H1 (cell line): ENCODE measurements at regions not wholly inside any gene's neighbourhood (a gene's known extent, or its start where the extent isn't known, plus 50 kb on each side); places are given as distances from the start of the nearest gene placed in this dataset.

Experiments used
- RAD21 ChIP-seq, 2 experiments: IDR thresholded peaks in 1 of 2; conservative IDR thresholded peaks in 1 of 2; 2 replicates each; pipeline ENCODE4 v1.6.1; 2011; ENCODE audit warnings: low read depth in 2 of 2, low read length in 2 of 2, improper control_type of control experiment in 1 of 2, inconsistent platforms in 1 of 2, mild to moderate bottlenecking in 1 of 2, moderate library complexity in 1 of 2
- YY1 ChIP-seq: IDR thresholded peaks from 2 replicates; pipeline ENCODE4 v1.6.1; 2011; ENCODE audit warnings: low read depth, mild to moderate bottlenecking, low read length

DNA sequence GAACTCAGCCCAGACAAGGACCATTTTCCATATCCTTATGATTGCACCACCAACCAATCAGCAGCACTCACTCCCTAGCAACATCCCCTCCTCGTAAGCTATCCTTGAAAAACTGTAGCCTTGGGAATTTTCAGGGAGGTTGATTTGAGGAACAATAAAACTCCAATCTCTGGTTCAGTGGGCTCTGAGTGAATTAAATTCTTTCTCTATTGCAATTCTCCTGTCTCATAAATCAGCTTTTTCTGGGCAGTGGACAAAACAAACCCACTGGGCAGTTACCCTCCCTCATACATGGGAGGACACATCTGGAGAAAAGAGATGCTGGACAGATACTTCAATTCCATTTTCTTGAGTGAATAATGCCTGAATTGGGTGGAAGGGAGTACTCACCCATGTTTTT is 115.4 kb upstream of the STXBP5 start:
- no peak for TF ChIP-seq RAD21 (IDR thresholded peaks at IDR 0.05 in 1 of 2, conservative IDR thresholded peaks at IDR 0.05 in 1 of 2; ENCODE audit: low read depth in 2 of 2, low read length in 2 of 2)
- TF ChIP-seq YY1, result no peak
